ENCODE measurements at regions not wholly inside any gene's neighbourhood (a gene's known extent, or its start where the extent isn't known, plus 50 kb on each side); places are given as distances from the start of the nearest gene placed in this dataset.

DNA sequence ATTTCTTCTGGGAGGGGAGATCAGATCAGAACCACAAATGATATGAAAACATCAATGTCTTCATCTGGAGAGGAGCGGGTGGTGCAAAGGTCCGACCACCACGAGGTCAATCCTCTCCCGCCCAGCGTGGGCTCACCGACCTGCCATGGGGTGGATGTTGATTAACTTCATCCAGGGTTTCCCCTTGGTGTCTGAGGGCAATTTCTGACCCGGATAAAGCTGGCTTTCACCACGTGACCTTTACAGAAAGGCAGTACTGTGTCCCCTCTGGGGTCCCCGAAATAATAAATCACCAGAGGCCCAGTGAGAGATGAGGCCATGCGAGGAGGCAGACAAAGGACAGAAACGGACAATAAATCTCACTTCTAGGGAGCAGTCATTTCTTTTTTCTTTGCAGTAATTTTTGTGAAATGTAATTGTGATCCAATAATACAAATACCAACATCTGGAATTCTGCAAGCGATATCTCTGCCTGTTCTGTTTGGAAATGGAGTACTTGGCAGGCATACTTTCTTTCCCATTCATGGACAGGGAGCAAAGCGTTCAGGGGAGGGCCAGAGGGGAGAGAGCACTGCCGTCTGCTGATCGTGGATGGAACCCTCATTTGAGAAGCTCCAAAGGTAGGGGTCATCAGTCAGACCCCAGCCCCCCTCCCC, 55.1 kb upstream of the APCDD1L start:
- WGBS, 2 donors, result 44 to 52% methylated on average over 15 of the region's 15 CpGs
- no peak overlapping the region for H3K27ac ChIP-seq
- H3K4me3 ChIP-seq, result no peak overlapping the region

DNA sequence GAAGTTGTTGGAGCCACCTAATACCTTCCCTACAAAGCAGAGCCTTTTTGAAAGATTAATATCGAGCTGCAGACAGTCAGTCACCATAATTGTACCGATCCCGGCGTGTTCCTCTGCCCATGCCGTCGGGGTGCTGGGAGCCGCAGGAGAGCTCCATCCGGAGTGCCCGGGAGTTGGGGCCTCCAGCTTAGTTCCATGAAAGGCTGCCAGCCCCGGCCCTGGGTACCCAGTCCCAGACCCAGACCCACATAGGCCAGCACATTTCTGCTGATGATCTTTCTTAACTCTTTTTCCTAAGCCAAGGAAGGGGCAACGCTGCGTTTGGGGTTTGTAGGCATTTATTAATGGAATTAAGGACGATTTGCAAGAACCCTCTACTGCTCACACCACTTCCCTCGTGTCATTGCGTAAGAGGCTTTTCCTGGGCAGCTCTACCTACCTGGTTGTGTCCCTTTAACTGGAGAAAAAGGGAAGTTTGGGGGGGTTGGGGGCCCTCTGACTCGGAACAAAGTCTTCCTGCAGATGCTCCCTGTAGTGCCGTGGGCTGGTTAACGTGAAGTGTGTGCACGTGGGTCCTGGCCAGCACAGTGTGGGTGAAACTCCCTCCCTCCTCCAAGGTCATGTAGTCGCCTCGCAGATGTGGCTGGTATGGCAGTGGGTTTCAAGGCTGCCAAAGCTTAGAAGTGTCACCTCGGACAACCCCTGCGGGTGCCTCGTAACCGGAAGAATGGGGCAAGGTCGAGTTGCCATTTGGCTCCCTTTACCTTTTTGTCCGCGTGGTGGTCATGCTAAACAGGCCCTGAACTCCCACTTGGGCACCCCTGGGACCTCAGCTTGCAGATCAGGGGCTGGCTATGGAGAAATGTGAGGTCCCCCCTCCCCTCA, 54.3 kb upstream of the APCDD1L start:
- Histone ChIP-seq H3K27me3 (no peaks in the 10 kb centered on the region), H3K9me3 (no peaks in the 10 kb centered on the region), H3K27ac (peak overlapping the region in 1 of 2 donors; percentile 24), H3K4me1 (peaks cover 21% of the 10 kb centered on the region), H3K4me3 (no peak overlapping the region), H3K36me3 (ENCODE audit: low read depth, missing control alignments) (no peaks in the 10 kb centered on the region)
- WGBS, 2 donors, result 34 to 49% methylated on average over 27 to 28 of the region's 28 CpGs
- TF ChIP-seq, protein P1, sequence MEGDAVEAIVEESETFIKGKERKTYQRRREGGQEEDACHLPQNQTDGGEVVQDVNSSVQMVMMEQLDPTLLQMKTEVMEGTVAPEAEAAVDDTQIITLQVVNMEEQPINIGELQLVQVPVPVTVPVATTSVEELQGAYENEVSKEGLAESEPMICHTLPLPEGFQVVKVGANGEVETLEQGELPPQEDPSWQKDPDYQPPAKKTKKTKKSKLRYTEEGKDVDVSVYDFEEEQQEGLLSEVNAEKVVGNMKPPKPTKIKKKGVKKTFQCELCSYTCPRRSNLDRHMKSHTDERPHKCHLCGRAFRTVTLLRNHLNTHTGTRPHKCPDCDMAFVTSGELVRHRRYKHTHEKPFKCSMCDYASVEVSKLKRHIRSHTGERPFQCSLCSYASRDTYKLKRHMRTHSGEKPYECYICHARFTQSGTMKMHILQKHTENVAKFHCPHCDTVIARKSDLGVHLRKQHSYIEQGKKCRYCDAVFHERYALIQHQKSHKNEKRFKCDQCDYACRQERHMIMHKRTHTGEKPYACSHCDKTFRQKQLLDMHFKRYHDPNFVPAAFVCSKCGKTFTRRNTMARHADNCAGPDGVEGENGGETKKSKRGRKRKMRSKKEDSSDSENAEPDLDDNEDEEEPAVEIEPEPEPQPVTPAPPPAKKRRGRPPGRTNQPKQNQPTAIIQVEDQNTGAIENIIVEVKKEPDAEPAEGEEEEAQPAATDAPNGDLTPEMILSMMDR (IDR thresholded peaks at IDR 0.05), result no peak
- no peak for TF ChIP-seq POLR2A (IDR thresholded peaks at IDR 0.05)
- DNase-seq, result peak; percentile 43
- intact Hi-C loops (cut with DNase I; ENCODE audit: low total_unique reads), result no loop called here

More for the DNA sequence above, 55.1 kb upstream of the APCDD1L start:
- Histone ChIP-seq H3K9me3 (no peaks in the 10 kb centered on the region), H3K27me3 (no peaks in the 10 kb centered on the region), H3K36me3 (ENCODE audit: low read depth, missing control alignments) (no peaks in the 10 kb centered on the region), H3K4me1 (peaks cover 21% of the 10 kb centered on the region)
- TF ChIP-seq, protein P1 (IDR thresholded peaks at IDR 0.05), result no peak
- TF ChIP-seq POLR2A (IDR thresholded peaks at IDR 0.05), result no peak
- intact Hi-C loops (cut with DNase I; ENCODE audit: low total_unique reads), result no loop called here
- no peak for DNase-seq

DNA sequence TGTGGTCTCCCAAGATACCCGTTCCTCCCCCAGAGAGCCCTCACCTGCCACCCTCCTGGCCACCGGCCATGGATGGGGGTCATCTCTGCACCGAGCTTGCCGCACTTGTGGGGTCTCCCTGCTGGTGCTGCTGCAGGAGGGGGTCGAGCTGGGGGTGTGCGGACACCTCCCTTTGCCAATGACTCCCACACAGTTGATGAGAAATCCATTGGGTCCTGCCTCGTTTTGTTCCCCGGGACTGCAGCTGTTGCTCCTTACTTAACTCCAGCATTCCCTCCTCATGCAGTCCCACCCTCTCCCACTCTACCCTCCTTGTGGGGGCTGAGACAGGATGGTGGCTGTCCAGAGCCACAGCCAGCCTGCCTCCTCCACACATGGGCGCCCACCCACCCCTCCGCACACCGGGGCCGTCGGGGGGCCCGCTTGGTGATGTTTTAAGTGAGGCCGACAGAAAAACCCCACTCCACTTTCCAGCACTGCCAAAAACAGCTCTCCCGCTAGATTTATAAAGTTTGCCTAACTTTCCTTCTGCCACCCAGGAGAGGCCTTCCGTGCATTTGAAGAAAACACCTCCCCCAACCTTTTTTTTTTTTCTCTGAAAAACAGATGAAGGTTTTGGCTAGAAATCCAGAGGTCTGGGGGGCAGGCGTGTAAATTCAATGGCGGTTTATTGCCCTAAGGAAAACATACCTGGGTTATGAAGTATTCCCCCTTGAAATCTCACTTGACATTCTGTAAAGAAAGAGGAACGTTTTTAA, 53.5 kb upstream of the APCDD1L start:
- Histone ChIP-seq H3K36me3 (ENCODE audit: low read depth, missing control alignments) (no peaks in the 10 kb centered on the region), H3K27me3 (no peaks in the 10 kb centered on the region), H3K4me1 (peaks cover 21% of the 10 kb centered on the region), H3K4me3 (no peak overlapping the region), H3K9me3 (no peaks in the 10 kb centered on the region), H3K27ac (peak overlapping the region in 1 of 2 donors; percentile 24)
- intact Hi-C loops (cut with DNase I; ENCODE audit: low total_unique reads), result no loop called here
- TF ChIP-seq POLR2A (IDR thresholded peaks at IDR 0.05), result no peak
- TF ChIP-seq, protein P1 (IDR thresholded peaks at IDR 0.05), result no peak
- 33 to 34% methylated on average over 14 to 20 of the region's 20 CpGs for whole genome bisulfite sequencing, 2 donors
- no peak for DNase-seq

DNA sequence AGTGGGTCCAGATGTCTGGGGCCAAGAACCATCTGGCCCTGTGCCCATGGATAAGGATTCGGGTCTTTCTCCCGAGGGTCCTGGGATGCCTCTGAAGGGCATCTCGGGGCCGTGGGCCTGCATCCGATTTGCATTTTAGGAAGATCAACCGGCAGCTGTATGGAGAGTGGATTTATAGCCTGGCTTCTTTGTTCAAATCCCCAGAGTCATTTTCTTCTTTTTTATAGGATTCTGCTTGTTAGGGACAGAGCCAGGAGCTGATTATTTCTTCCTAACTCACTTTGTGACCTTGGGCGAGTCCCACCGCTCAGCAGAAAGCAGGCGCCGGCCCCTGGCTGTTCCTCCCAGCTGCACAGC, 52.9 kb upstream of the APCDD1L start:
- H3K4me1 ChIP-seq, result peaks cover 21% of the 10 kb centered on the region
- WGBS, 2 donors, result 29 to 34% methylated on average over 10 of the region's 10 CpGs

More for the DNA sequence above, 52.9 kb upstream of the APCDD1L start:
- Histone ChIP-seq H3K9me3 (no peaks in the 10 kb centered on the region), H3K27ac (no peak overlapping the region), H3K4me3 (no peak overlapping the region), H3K36me3 (ENCODE audit: low read depth, missing control alignments) (no peaks in the 10 kb centered on the region), H3K27me3 (no peaks in the 10 kb centered on the region)
- no peak for TF ChIP-seq POLR2A (IDR thresholded peaks at IDR 0.05)
- TF ChIP-seq, protein P1 (IDR thresholded peaks at IDR 0.05), result no peak
- DNase-seq, result peak; percentile 23
- intact Hi-C loops (cut with DNase I; ENCODE audit: low total_unique reads), result no loop called here

Data from testis (tissue), 2 donors.